ENCODE measurements at regions not wholly inside any gene's neighbourhood (a gene's known extent, or its start where the extent isn't known, plus 50 kb on each side); places are given as distances from the start of the nearest gene placed in this dataset.

DNA sequence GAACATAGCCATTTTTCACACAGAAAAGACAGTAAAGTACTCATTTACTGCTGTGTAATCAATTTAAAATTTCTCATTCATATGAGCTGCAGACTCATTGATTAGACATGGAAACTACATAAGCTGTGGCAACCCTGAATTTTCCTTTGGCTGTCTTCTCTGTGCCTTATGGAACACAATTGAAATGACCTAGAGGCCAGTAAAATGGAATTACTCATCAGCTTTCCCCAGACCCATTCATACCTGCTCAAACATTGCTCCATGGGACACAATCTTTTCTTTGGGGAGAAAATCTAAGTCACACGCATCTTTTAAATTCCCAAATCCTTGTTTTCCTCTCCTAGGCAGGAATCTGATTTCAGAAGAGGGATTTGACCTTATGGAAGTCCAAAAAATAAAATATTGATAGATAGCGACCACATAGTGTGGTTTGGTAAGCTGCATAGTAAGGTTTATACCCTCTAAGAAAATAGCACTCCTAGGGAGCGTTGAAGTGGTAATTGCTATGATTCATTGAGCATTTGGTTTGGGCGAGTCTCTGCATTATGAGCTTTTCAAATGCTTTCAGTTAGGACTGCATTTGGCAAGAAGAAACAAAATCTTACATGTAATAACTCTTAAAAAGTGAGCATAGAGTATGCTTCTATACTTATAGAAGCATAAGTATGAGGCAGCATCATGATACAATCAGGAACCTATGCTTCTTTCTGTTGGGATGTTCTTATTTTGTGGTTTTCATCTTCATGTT, 243.4 kb upstream of the GADL1 start:
- TF ChIP-seq, protein P1, sequence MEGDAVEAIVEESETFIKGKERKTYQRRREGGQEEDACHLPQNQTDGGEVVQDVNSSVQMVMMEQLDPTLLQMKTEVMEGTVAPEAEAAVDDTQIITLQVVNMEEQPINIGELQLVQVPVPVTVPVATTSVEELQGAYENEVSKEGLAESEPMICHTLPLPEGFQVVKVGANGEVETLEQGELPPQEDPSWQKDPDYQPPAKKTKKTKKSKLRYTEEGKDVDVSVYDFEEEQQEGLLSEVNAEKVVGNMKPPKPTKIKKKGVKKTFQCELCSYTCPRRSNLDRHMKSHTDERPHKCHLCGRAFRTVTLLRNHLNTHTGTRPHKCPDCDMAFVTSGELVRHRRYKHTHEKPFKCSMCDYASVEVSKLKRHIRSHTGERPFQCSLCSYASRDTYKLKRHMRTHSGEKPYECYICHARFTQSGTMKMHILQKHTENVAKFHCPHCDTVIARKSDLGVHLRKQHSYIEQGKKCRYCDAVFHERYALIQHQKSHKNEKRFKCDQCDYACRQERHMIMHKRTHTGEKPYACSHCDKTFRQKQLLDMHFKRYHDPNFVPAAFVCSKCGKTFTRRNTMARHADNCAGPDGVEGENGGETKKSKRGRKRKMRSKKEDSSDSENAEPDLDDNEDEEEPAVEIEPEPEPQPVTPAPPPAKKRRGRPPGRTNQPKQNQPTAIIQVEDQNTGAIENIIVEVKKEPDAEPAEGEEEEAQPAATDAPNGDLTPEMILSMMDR (IDR thresholded peaks at IDR 0.05; ENCODE audit: insufficient read depth, low read depth, low read length) = no peak
- TF ChIP-seq EZH2 (IDR thresholded peaks at IDR 0.05; ENCODE audit: insufficient read depth, low read length) = no peak
